ENCODE measurements at regions not wholly inside any gene's neighbourhood (a gene's known extent, or its start where the extent isn't known, plus 50 kb on each side); places are given as distances from the start of the nearest gene placed in this dataset.

GRCh38 chr1:80448081-80448480 lies 1352.7 kb upstream of the ADGRL2 start:
- H3K36me3 ChIP-seq (ENCODE audit: control insufficient read depth, insufficient read depth, low read length): no peaks in the 10 kb centered on the region
- Mint-ChIP-seq H3K9me3 (no peaks in the 10 kb centered on the region), H3K4me1 (no peaks in the 10 kb centered on the region), H3K36me3 (ENCODE audit: low read depth) (no peaks in the 10 kb centered on the region), H3K27ac (no peak overlapping the region), H3K4me3 (no peak overlapping the region), H3K27me3 (ENCODE audit: insufficient read depth) (no peaks in the 10 kb centered on the region)
- no peak overlapping the region for H3K27ac ChIP-seq (ENCODE audit: low read depth, low read length)
- no peak for TF ChIP-seq CTCF (conservative IDR thresholded peaks at IDR 0.05)
- H3K9me3 ChIP-seq (ENCODE audit: control insufficient read depth, low read length): no peaks in the 10 kb centered on the region
- 92 to 95% methylated on average over 2 to 5 of the region's 5 CpGs for WGBS, 2 experiments (ENCODE audit: insufficient coverage in 1 of 2, insufficient read length in 1 of 2)
- no peak overlapping the region for H3K4me3 ChIP-seq (ENCODE audit: low read length)
- H3K27me3 ChIP-seq (ENCODE audit: control insufficient read depth, insufficient read depth, low read length, poor library complexity, severe bottlenecking): no peaks in the 10 kb centered on the region
- H3K9ac ChIP-seq (ENCODE audit: extremely low read depth, low read length, poor library complexity, severe bottlenecking): no peak overlapping the region
- no peaks in the 10 kb centered on the region for H3K4me1 ChIP-seq (ENCODE audit: control insufficient read depth, insufficient read depth, low read length)
- no peak for DNase-seq

DNA sequence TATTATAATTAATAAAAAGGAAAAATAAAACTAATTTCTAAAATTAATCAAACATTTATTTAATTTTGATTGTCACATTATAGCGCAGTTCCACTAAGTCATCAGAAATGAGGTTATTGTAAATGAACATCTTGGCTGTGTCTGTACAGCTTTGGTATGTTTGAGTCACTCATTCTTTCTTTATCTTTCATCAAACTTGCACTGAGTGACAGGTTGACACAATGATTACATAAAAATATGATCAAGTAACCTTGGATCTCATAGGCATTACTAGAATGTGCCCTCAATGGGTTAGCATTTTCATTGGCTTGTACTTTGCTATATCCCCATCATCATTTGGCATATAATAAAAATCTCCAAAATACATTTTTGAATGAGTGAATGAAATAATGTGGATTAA lies 1353.2 kb upstream of the ADGRL2 start:
- Histone ChIP-seq H3K27ac (ENCODE audit: low read depth, low read length) (no peak overlapping the region), H3K9ac (ENCODE audit: extremely low read depth, low read length, poor library complexity, severe bottlenecking) (no peak overlapping the region), H3K4me1 (ENCODE audit: control insufficient read depth, insufficient read depth, low read length) (no peaks in the 10 kb centered on the region), H3K4me3 (ENCODE audit: low read length) (no peak overlapping the region), H3K36me3 (ENCODE audit: control insufficient read depth, insufficient read depth, low read length) (no peaks in the 10 kb centered on the region), H3K27me3 (ENCODE audit: control insufficient read depth, insufficient read depth, low read length, poor library complexity, severe bottlenecking) (no peaks in the 10 kb centered on the region), H3K9me3 (ENCODE audit: control insufficient read depth, low read length) (no peaks in the 10 kb centered on the region)
- Mint-ChIP-seq H3K27me3 (ENCODE audit: insufficient read depth) (no peaks in the 10 kb centered on the region), H3K4me3 (no peak overlapping the region), H3K9me3 (no peaks in the 10 kb centered on the region), H3K4me1 (no peaks in the 10 kb centered on the region), H3K36me3 (ENCODE audit: low read depth) (no peaks in the 10 kb centered on the region), H3K27ac (no peak overlapping the region)
- DNase-seq: no peak
- TF ChIP-seq CTCF (conservative IDR thresholded peaks at IDR 0.05): no peak
- WGBS, 2 experiments (ENCODE audit: insufficient coverage in 1 of 2, insufficient read length in 1 of 2): 100% methylated on average over 1 of the region's 1 CpG; no CpG with 5 or more reads in 1 of the 2 experiments

DNA sequence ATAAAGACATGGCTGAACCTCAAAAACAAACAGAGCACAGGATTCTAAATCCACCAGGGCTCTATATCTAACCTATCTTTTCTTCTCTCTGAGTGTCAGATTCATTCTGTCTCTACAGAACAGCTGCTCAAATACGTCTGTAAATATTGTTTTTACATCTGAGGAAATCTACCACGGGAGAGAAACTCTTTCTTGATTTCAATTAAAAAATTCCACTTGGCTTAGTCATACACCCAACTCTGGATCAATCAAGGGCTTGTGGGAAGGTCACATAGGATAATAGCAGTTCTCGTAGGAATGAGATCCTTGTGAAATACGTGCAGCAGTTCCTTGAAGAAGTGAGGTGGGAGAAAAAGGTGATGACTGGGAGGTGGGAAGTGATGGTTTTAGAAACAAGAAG lies 1355.7 kb upstream of the ADGRL2 start:
- no peaks in the 10 kb centered on the region for H3K27me3 ChIP-seq (ENCODE audit: control insufficient read depth, insufficient read depth, low read length, poor library complexity, severe bottlenecking)

More for the DNA sequence above, 1355.7 kb upstream of the ADGRL2 start:
- no peak overlapping the region for H3K27ac ChIP-seq (ENCODE audit: low read depth, low read length)
- no peak overlapping the region for H3K9ac ChIP-seq (ENCODE audit: extremely low read depth, low read length, poor library complexity, severe bottlenecking)
- H3K36me3 ChIP-seq (ENCODE audit: control insufficient read depth, insufficient read depth, low read length): no peaks in the 10 kb centered on the region
- Mint-ChIP-seq H3K4me1 (peaks cover 4% of the 10 kb centered on the region), H3K4me3 (no peak overlapping the region), H3K27ac (no peak overlapping the region), H3K27me3 (ENCODE audit: insufficient read depth) (peaks cover 1% of the 10 kb centered on the region), H3K36me3 (ENCODE audit: low read depth) (no peaks in the 10 kb centered on the region), H3K9me3 (no peaks in the 10 kb centered on the region)
- 90 to 91% methylated on average over 2 to 4 of the region's 4 CpGs for WGBS, 2 experiments (ENCODE audit: insufficient coverage in 1 of 2, insufficient read length in 1 of 2)
- no peak for TF ChIP-seq CTCF (conservative IDR thresholded peaks at IDR 0.05)
- H3K9me3 ChIP-seq (ENCODE audit: control insufficient read depth, low read length): no peaks in the 10 kb centered on the region
- no peaks in the 10 kb centered on the region for H3K4me1 ChIP-seq (ENCODE audit: control insufficient read depth, insufficient read depth, low read length)
- DNase-seq: no peak
- no peak overlapping the region for H3K4me3 ChIP-seq (ENCODE audit: low read length)

Measured in endodermal cell (in vitro differentiated cells).